ENCODE measurements at regions not wholly inside any gene's neighbourhood (a gene's known extent, or its start where the extent isn't known, plus 50 kb on each side); places are given as distances from the start of the nearest gene placed in this dataset.

GRCh38 chr10:100660365-100660764 is 85.0 kb upstream of the PAX2 start:
- TF ChIP-seq POLR2A (IDR thresholded peaks at IDR 0.05; ENCODE audit: low read depth, low read length): no peak
- TF ChIP-seq CTCF (conservative IDR thresholded peaks at IDR 0.05; ENCODE audit: low read depth, low read length): no peak
- TF ChIP-seq RFX5 (IDR thresholded peaks at IDR 0.05; ENCODE audit: low read depth, low read length): no peak
- no peak for TF ChIP-seq RAD21 (IDR thresholded peaks at IDR 0.05; ENCODE audit: low read length)
- no peak for TF ChIP-seq MXI1 (IDR thresholded peaks at IDR 0.05; ENCODE audit: borderline replicate concordance, low read depth, low read length)
- TF ChIP-seq NFE2L2 (IDR thresholded peaks at IDR 0.05; ENCODE audit: low read depth, low read length): no peak
- TF ChIP-seq BHLHE40 (IDR thresholded peaks at IDR 0.05; ENCODE audit: low read depth, low read length): no peak
- TF ChIP-seq RCOR1 (IDR thresholded peaks at IDR 0.05; ENCODE audit: insufficient replicate concordance, low read length): no peak
- TF ChIP-seq FOS (IDR thresholded peaks at IDR 0.05; ENCODE audit: low read depth, low read length): no peak
- no peak for TF ChIP-seq USF2 (IDR thresholded peaks at IDR 0.05; ENCODE audit: low read depth, low read length)
- TF ChIP-seq CHD1 (IDR thresholded peaks at IDR 0.05; ENCODE audit: low read depth, low read length): no peak
- no peak for TF ChIP-seq MAFK (IDR thresholded peaks at IDR 0.05; ENCODE audit: low read depth, low read length)
- no peak for TF ChIP-seq CEBPB (IDR thresholded peaks at IDR 0.05; ENCODE audit: low read depth, low read length)
- no peak for TF ChIP-seq ELK1 (IDR thresholded peaks at IDR 0.05; ENCODE audit: borderline replicate concordance, low read depth, low read length)
